GM18520 (cell line): ENCODE measurements at regions not wholly inside any gene's neighbourhood (a gene's known extent, or its start where the extent isn't known, plus 50 kb on each side); places are given as distances from the start of the nearest gene placed in this dataset.

Experiments used
- ATAC-seq: cut with Tn5 transposase; IDR thresholded peaks from one replicate; pipeline ENCODE4 v1.9.1; 2021; ENCODE audit not compliant: unreplicated experiment

- ATAC-seq, result no peak
These were observed 334.0 kb upstream of the CHD6 start for GRCh38 chr20:41952166-41952565.

GRCh38 chr20:41951615-41952014 is 333.4 kb upstream of the CHD6 start:
- ATAC-seq, result no peak

DNA sequence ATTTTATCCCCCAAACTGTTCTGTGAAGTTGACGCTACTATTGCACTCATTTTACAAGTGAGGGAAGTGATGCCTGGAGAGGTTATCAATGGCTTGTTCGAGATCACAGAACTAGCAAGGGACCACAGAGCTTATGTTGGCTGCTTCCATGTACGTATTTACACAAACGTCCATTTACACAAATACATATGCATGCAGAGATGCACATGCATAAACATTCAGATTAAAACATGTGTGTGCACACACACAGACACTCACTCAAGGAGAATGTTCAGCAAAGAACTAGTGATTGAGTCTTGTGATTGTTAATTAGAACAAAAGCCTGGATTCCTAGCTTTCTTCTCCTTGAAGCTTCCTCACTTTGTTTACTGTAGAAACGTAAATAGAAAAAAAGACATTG is 321.5 kb upstream of the CHD6 start:
- no peak for ATAC-seq

DNA sequence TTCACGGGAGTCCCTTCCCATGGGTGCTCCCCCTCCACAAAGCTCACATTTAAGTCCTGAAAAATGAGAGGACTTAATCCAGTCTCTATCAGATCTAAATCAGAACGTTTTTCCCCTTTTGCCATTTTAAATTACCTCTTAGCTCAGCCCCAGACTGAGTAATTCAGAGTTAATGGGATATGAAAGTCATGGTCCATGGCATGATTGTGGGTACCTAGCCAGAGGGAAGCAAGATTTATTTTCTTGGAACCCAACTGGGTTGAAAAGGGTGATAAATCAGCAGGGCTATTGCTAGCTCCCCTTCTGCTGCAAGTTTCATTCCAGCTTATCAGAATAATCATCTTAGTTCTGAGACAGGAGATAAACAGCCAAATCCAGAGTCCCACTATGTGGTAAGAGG is 320.2 kb upstream of the CHD6 start:
- ATAC-seq, result no peak

DNA sequence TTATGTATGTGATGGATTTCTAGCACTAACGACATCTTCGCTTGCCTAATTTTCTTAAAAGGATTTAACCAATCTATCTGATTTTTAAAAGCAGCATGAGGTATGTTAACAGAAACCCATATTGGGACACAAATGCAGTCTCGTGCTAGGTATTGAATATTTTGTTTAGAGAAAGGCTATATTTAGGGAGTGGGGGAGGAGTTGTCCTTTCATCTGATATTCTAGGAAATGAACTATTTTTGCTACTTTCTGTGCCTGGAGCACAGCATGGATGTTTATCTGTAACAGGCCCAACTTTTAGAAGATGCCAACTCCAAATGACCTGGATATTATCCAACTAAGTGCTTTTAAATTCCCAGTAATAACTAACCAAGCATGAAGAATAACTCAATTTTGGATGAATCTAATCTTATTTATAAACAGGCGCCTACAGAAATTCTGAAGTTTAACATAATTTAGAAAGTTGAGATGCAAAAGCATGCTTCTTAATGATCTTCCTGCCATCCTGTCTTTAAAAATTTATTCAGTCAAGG is 317.1 kb upstream of the CHD6 start:
- no peak for ATAC-seq

DNA sequence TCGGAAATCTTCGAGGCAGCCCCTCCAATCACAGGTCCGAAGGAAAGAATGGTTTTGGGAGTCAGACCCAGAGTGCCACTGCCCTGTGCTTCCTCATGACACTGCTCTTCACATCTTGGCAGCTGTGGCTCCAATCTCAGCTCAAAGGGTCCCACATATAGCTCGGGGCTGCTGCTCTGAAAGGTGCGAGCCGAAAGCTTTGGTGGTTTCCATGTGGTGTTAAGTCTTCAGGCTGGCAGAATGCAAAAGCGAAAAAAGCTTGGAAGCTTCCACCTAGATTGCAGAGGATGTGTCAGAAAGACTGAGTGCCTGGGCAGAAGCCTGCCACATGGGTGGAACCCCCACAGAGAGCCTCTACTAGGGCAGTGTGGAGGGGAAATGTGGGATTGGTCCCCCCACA is 314.3 kb upstream of the CHD6 start:
- ATAC-seq, result no peak

DNA sequence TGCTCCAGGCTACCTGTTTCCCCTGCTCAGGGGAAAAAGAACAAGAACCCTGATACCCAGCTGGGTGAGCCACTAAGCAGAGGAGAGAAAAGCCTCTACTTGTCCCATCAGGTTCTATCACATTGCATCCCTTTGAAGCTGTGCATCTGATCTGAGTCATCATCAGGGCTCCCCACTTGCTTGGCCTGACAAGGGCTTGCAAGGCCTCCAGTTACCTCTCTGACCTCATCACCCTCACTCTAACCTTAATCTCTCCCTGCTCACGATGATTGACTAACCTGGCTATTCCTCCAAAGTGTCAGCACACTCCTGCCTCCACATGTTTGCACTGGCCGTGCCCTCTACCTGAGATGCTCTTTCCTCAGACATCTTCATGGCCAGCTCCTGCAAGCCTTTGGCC is 309.5 kb upstream of the CHD6 start:
- ATAC-seq, result no peak

DNA sequence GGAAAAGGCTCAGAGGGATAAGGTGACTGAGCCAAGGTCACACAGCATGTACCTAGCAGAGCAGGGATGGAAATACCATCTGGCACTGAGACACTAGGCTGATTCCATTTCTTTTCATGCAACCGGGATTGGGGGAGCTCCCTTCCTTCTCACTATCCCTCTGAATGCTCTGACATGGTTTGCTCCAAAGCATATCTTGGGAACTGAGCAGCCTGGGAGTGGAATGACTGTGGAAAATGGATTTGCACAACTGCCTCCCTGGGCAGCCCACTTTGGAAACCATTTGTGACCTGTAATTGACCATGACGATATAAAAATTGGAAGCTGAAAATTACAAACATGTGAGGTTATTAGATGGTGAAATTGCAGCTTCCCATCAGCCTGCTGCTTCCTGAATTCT is 309.0 kb upstream of the CHD6 start:
- ATAC-seq, result no peak

- no peak for ATAC-seq
These were observed 307.3 kb upstream of the CHD6 start for GRCh38 chr20:41925476-41925875.

- ATAC-seq, result no peak
These were observed 305.4 kb upstream of the CHD6 start for GRCh38 chr20:41923624-41924023.

DNA sequence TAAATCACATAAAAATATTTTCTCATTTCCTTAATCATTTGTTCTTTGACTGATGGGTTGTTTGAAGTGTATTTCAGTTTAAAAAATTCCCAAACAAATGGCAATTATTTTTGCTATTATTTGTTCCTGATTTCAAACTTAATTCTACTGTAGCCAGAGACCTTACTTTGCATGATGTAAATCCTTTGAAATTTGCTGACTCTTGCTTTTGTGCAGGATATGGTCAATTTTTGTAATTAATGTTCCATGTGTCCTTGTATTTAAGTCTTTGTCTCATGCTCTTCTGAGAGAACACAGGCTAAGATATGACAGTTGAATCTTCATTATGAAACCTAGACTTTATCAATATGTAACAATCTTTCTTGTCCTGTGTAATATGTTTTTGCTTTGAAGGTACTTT is 295.0 kb upstream of the CHD6 start:
- ATAC-seq, result no peak

DNA sequence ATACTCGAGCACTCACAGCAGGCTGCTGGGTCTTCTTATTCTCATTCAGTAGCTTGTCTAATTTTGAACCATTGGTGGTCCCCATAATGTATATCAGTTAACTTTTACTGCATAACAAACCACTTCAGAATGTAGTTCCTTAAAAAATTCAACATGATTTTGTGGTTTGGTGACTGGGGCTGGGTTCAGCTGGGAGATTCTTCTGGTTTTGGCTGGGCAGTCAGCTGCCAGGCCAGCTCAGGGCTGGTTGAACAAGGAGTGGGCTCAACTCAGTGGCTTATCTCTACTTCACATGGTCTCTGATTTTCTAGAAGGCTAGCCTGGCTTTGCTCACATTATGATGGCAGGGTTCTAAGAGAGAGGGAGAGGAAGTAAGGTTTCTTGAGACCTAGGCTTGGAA is 292.4 kb upstream of the CHD6 start:
- no peak for ATAC-seq

GRCh38 chr20:41905199-41905598 is 287.0 kb upstream of the CHD6 start:
- no peak for ATAC-seq

DNA sequence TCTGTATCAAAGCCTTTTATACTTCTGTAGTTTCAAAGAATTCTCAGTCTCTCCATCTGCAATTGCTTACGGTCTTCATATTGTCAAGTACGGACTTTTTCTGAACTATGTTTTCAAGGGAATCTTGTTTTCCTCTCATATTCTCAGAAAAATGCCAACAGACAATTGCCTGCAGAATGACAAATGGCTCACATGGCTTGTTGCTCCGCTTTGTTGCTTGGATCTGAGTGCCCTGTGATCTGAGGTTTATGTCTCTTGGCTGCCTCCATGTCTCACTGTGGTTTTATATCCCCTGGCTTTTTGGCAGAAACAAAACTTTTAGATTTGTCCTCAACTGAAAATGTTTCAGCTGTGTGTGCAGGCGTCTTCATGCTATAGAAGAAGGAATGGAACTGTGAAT is 285.4 kb upstream of the CHD6 start:
- ATAC-seq, result no peak

DNA sequence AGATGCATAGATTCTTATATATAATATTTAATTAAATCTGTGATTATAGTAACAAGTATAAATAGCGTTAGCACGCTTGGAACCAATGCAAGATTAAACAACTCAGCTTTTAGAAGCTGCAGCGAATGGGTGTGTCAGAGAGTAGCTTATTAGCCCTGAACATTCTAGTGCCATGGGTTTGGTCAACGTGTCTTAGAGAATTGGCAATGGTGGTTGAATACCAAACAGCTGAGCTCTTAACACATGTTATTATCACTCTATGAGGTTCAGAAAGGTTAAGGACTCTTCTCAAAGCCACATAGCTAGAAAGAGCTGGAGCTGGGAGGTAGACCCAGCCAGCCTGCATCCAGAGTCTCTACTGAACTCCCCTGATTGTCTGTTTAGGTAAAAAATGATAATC is 284.2 kb upstream of the CHD6 start:
- no peak for ATAC-seq

GRCh38 chr20:41900201-41900691 is 282.1 kb upstream of the CHD6 start:
- ATAC-seq, result no peak

GRCh38 chr20:41897708-41898107 is 279.5 kb upstream of the CHD6 start:
- ATAC-seq, result no peak

GRCh38 chr20:41895241-41896032 is 277.3 kb upstream of the CHD6 start:
- ATAC-seq, result no peak

GRCh38 chr20:41894255-41894963 is 276.2 kb upstream of the CHD6 start:
- no peak for ATAC-seq

- no peak for ATAC-seq
These were observed 273.9 kb upstream of the CHD6 start for GRCh38 chr20:41892031-41892430.

- no peak for ATAC-seq
These were observed 271.7 kb upstream of the CHD6 start for GRCh38 chr20:41889844-41890224.

GRCh38 chr20:41889126-41889843 is 271.1 kb upstream of the CHD6 start:
- no peak for ATAC-seq
